NCI-H1105 treated with DMSO at 0.1 percent for 48 hours (cell line): ENCODE measurements at regions not wholly inside any gene's neighbourhood (a gene's known extent, or its start where the extent isn't known, plus 50 kb on each side); places are given as distances from the start of the nearest gene placed in this dataset.
"Not testable (repeated sequence)": the region's sequence is repeated elsewhere in the genome, so short reads cannot be mapped to it uniquely, and the experiment has no call there.

Experiments
- DNase-seq: peaks from one replicate; lab custom pipeline; 2025; lab: John Stamatoyannopoulos, UW

- DNase-seq: no peak
These were observed 391.8 kb upstream of the MAGEB16 start for GRCh38 chrX:35406386-35406785.

- DNase-seq: no peak
These were observed 381.4 kb upstream of the MAGEB16 start for GRCh38 chrX:35416782-35417181.

GRCh38 chrX:35432056-35432455 is 366.1 kb upstream of the MAGEB16 start:
- no peak for DNase-seq

GRCh38 chrX:35439034-35439660 is 359.0 kb upstream of the MAGEB16 start:
- DNase-seq: no peak

GRCh38 chrX:35439692-35440091 is 358.4 kb upstream of the MAGEB16 start:
- no peak for DNase-seq

- DNase-seq: no peak
These were observed 355.7 kb upstream of the MAGEB16 start for GRCh38 chrX:35442421-35442820.

GRCh38 chrX:35443091-35443582 is 355.0 kb upstream of the MAGEB16 start:
- DNase-seq: not testable (repeated sequence)

- DNase-seq: no peak
These were observed 353.3 kb upstream of the MAGEB16 start for GRCh38 chrX:35444671-35445355.

- no peak for DNase-seq
These were observed 352.2 kb upstream of the MAGEB16 start for GRCh38 chrX:35445912-35446311.

GRCh38 chrX:35456891-35457290 is 341.3 kb upstream of the MAGEB16 start:
- DNase-seq: no peak

- no peak for DNase-seq
These were observed 340.0 kb upstream of the MAGEB16 start for GRCh38 chrX:35458142-35458541.

- DNase-seq: no peak
These were observed 337.0 kb upstream of the MAGEB16 start for GRCh38 chrX:35461164-35461563.

GRCh38 chrX:35496671-35497070 is 301.5 kb upstream of the MAGEB16 start:
- DNase-seq: not testable (repeated sequence)

- not testable (repeated sequence) for DNase-seq
These were observed 300.7 kb upstream of the MAGEB16 start for GRCh38 chrX:35497453-35497852.

GRCh38 chrX:35499071-35499862 is 298.9 kb upstream of the MAGEB16 start:
- DNase-seq: no peak

GRCh38 chrX:35507701-35508100 is 290.4 kb upstream of the MAGEB16 start:
- no peak for DNase-seq

- DNase-seq: not testable (repeated sequence)
These were observed 250.1 kb upstream of the MAGEB16 start for GRCh38 chrX:35548003-35548402.

- DNase-seq: no peak
These were observed 240.2 kb upstream of the MAGEB16 start for GRCh38 chrX:35557916-35558315.

- no peak for DNase-seq
These were observed 236.2 kb upstream of the MAGEB16 start for GRCh38 chrX:35561985-35562384.

GRCh38 chrX:35562395-35562794 is 235.7 kb upstream of the MAGEB16 start:
- no peak for DNase-seq

- DNase-seq: no peak
These were observed 207.9 kb upstream of the MAGEB16 start for GRCh38 chrX:35590210-35590609.

- not testable (repeated sequence) for DNase-seq
These were observed 186.6 kb upstream of the MAGEB16 start for GRCh38 chrX:35611562-35611961.

GRCh38 chrX:35617836-35618235 is 180.3 kb upstream of the MAGEB16 start:
- DNase-seq: no peak
